22Rv1 (cell line): ENCODE measurements at regions not wholly inside any gene's neighbourhood (a gene's known extent, or its start where the extent isn't known, plus 50 kb on each side); places are given as distances from the start of the nearest gene placed in this dataset.
A peak's percentile ranks its signal among the peaks of the same experiment; 100 is the strongest.

ENCODE experiments used
- H3K27ac ChIP-seq: fragments of 450-650 bp; 2 replicates; pipeline ENCODE4 v1.5.1; 2017
- ZFX ChIP-seq: fragments of 450-650 bp; IDR thresholded peaks from 2 replicates; pipeline ENCODE4 v1.6.1; 2017; ENCODE audit warnings: antibody characterized with exemption, borderline replicate concordance
- TF ChIP-seq, protein P1 (sequence below): fragments of 450-650 bp; IDR thresholded peaks from 2 replicates; pipeline ENCODE4 v1.5.1; 2017; ENCODE audit warnings: mild to moderate bottlenecking

DNA sequence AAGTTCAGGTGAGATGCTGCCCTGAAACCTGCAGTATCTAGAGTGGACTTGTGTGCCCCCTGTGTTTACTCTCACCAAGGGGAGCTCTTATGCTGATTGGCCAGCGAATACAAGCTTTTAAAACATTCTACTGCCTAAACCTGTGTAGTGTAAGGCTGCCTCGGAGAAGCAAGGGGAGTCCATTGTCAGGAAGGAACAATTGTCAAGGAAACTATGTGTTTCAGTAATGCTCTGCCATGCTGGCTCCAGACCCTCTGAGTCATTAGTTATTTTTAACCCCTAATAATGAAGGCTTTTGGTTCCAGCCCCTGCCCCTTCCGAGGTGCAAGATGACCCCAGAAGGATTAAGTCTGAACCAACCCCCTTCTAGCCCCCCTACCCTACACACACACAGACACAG, 66.1 kb upstream of the CHMP2B start:
- H3K27ac ChIP-seq = no peak overlapping the region
- TF ChIP-seq, protein P1, sequence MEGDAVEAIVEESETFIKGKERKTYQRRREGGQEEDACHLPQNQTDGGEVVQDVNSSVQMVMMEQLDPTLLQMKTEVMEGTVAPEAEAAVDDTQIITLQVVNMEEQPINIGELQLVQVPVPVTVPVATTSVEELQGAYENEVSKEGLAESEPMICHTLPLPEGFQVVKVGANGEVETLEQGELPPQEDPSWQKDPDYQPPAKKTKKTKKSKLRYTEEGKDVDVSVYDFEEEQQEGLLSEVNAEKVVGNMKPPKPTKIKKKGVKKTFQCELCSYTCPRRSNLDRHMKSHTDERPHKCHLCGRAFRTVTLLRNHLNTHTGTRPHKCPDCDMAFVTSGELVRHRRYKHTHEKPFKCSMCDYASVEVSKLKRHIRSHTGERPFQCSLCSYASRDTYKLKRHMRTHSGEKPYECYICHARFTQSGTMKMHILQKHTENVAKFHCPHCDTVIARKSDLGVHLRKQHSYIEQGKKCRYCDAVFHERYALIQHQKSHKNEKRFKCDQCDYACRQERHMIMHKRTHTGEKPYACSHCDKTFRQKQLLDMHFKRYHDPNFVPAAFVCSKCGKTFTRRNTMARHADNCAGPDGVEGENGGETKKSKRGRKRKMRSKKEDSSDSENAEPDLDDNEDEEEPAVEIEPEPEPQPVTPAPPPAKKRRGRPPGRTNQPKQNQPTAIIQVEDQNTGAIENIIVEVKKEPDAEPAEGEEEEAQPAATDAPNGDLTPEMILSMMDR = no peak
- TF ChIP-seq ZFX = no peak

- no peak overlapping the region for H3K27ac ChIP-seq
- TF ChIP-seq ZFX = no peak
- TF ChIP-seq, protein P1 = no peak
Measured at GRCh38 chr3:87158823-87159222, 68.3 kb upstream of the CHMP2B start.

GRCh38 chr3:87148020-87148419, 79.1 kb upstream of the CHMP2B start:
- H3K27ac ChIP-seq = no peak overlapping the region
- TF ChIP-seq, protein P1 = no peak
- no peak for TF ChIP-seq ZFX

GRCh38 chr3:87147562-87147961, 79.5 kb upstream of the CHMP2B start:
- no peak for TF ChIP-seq ZFX
- TF ChIP-seq, protein P1 = no peak
- no peak overlapping the region for H3K27ac ChIP-seq

DNA sequence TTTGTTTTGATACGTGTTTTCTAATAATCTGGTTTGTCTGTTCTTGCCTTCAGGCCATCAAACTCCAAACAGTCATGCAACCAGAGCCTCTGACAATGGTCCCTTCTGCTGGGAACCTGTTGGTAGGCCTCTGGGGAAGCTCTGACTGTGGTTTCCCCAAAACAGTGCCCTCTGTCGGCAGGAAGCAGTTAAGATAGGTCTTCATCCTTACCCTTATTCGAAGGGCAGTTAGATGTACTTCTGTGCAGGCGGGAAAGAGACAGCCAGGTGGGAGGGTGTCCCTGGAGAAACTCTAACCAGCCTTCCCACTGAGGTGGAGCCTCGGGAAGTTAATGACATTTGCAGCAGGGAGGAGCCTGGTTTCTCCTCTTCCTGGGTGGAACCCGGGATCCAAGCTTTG, 81.6 kb upstream of the CHMP2B start:
- no peak overlapping the region for H3K27ac ChIP-seq
- TF ChIP-seq, protein P1 = peak; percentile 67
- TF ChIP-seq ZFX = no peak

DNA sequence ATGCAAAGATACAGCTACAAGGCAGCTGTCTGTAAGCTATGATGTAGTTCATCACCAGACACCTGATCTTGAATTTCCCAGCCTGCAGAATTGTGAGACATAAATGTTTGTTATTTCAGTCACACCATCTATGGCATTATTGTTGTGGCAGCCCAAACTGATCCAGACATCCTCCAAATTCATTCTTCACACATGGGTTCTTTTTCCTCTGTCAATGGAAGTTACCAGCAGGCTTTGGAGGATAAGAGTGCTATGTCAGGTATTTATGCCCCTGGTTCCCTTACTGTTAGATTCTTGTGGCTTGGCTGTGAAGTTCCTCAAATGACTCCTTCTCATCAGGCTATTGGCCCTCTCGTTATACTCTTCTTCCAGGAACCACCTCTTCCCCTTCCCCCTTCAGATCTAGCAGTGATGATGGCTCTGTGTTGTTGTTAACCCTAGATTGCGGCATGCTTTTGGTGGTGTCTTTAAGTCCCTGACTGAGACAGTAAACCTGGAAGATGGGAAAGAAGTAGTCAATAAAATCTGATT, 91.0 kb upstream of the CHMP2B start:
- no peak overlapping the region for H3K27ac ChIP-seq
- TF ChIP-seq ZFX = no peak
- TF ChIP-seq, protein P1 = no peak

- H3K27ac ChIP-seq = no peak overlapping the region
- TF ChIP-seq, protein P1 = no peak
- no peak for TF ChIP-seq ZFX
Measured at GRCh38 chr3:87135412-87135811, 91.7 kb upstream of the CHMP2B start.
